ENCODE measurements at regions not wholly inside any gene's neighbourhood (a gene's known extent, or its start where the extent isn't known, plus 50 kb on each side); places are given as distances from the start of the nearest gene placed in this dataset.

- TF ChIP-seq ZNF510 (tag by site-specific recombination; IDR thresholded peaks at IDR 0.05; ENCODE audit: insufficient replicate concordance) (no peak), SP2 (tag by site-specific recombination; IDR thresholded peaks at IDR 0.05) (no peak), ZNF544 (tag by site-specific recombination; IDR thresholded peaks at IDR 0.05) (no peak), TCF7L2 (IDR thresholded peaks at IDR 0.05; ENCODE audit: borderline replicate concordance, low read depth, low read length) (no peak), ZNF561 (tag by site-specific recombination; IDR thresholded peaks at IDR 0.05; ENCODE audit: borderline replicate concordance) (no peak), ZNF785 (tag by site-specific recombination; IDR thresholded peaks at IDR 0.05) (no peak), CTCF (tag by site-specific recombination; IDR thresholded peaks at IDR 0.05) (no peak), ZNF433 (tag by site-specific recombination; IDR thresholded peaks at IDR 0.05; ENCODE audit: low read depth) (no peak), ZNF184 (tag by site-specific recombination; IDR thresholded peaks at IDR 0.05) (no peak)
- TF ChIP-seq, protein P1, sequence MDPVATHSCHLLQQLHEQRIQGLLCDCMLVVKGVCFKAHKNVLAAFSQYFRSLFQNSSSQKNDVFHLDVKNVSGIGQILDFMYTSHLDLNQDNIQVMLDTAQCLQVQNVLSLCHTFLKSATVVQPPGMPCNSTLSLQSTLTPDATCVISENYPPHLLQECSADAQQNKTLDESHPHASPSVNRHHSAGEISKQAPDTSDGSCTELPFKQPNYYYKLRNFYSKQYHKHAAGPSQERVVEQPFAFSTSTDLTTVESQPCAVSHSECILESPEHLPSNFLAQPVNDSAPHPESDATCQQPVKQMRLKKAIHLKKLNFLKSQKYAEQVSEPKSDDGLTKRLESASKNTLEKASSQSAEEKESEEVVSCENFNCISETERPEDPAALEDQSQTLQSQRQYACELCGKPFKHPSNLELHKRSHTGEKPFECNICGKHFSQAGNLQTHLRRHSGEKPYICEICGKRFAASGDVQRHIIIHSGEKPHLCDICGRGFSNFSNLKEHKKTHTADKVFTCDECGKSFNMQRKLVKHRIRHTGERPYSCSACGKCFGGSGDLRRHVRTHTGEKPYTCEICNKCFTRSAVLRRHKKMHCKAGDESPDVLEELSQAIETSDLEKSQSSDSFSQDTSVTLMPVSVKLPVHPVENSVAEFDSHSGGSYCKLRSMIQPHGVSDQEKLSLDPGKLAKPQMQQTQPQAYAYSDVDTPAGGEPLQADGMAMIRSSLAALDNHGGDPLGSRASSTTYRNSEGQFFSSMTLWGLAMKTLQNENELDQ (tag by site-specific recombination; IDR thresholded peaks at IDR 0.05; ENCODE audit: low read depth): no peak
- TF ChIP-seq, protein P2, sequence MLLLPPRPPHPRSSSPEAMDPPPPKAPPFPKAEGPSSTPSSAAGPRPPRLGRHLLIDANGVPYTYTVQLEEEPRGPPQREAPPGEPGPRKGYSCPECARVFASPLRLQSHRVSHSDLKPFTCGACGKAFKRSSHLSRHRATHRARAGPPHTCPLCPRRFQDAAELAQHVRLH (tag by site-specific recombination; IDR thresholded peaks at IDR 0.05): no peak
These were observed 145.1 kb downstream of the MRM1 start for GRCh38 chr17:36746381-36747053.

Data from HEK293 (cell line).